Caco-2 (cell line): ENCODE measurements at regions not wholly inside any gene's neighbourhood (a gene's known extent, or its start where the extent isn't known, plus 50 kb on each side); places are given as distances from the start of the nearest gene placed in this dataset.

ENCODE experiments used
- BruUV-seq: library from RNA; stranded (reverse); fragments of 400-500 nt; replicated peaks from 2 replicates; lab custom pipeline; 2021; lab: Mats Ljungman, UMichigan
- CTCF ChIA-PET: fragments of 300-600 bp; sonication (Branson Sonifier 250); formaldehyde crosslinking; loops from one replicate; lab custom pipeline; 2022; ENCODE audit warnings: antibody characterized with exemption; lab: Charles Lee
- POLR2A ChIA-PET: fragments of 300-600 bp; sonication (Branson Sonifier 250); formaldehyde crosslinking; loops from one replicate; lab custom pipeline; 2022; ENCODE audit warnings: antibody characterized with exemption; lab: Charles Lee
- DNase-seq, 2 experiments: peaks; one replicate each; pipeline versions ENCODE4 v3.0.0 to v3.0.0-alpha.2; 2020 to 2022
- H3K27me3 ChIP-seq: replicated peaks from 2 replicates; pipeline ENCODE4 v1.6.0; 2011; ENCODE audit warnings: low read length; ENCODE audit not compliant: control insufficient read depth, insufficient read depth
- H3K36me3 ChIP-seq: 2 replicates; pipeline ENCODE4 v1.5.1; 2011; ENCODE audit warnings: low read length; ENCODE audit not compliant: control insufficient read depth, insufficient read depth
- H3K4me1 ChIP-seq: fragments of 250-450 bp; sonication (Bioruptor Pico); 2 replicates; pipeline ENCODE4 v1.5.1; 2020; ENCODE audit warnings: mild to moderate bottlenecking
- H3K4me3 ChIP-seq: 2 replicates; pipeline ENCODE4 v1.5.1; 2011; ENCODE audit warnings: low read depth, mild to moderate bottlenecking, control low read depth, low read length
- H3K9me3 ChIP-seq: fragments of 250-450 bp; sonication (Bioruptor Pico); 2 replicates; pipeline ENCODE4 v1.5.1; 2020; ENCODE audit warnings: mild to moderate bottlenecking, moderate library complexity
- H3K27ac Mint-ChIP-seq: one replicate; pipeline ENCODE4 v1.8.0; 2022; ENCODE audit warnings: mixed read lengths; ENCODE audit not compliant: unreplicated experiment
- H3K27me3 Mint-ChIP-seq: one replicate; pipeline ENCODE4 v1.8.0; 2022; ENCODE audit warnings: mixed read lengths; ENCODE audit not compliant: insufficient read depth, unreplicated experiment
- H3K36me3 Mint-ChIP-seq: one replicate; pipeline ENCODE4 v1.8.0; 2022; ENCODE audit warnings: mild to moderate bottlenecking, mixed read lengths; ENCODE audit not compliant: insufficient read depth, unreplicated experiment
- H3K4me1 Mint-ChIP-seq: one replicate; pipeline ENCODE4 v1.8.0; 2022; ENCODE audit warnings: low read depth, mixed read lengths; ENCODE audit not compliant: unreplicated experiment
- H3K4me3 Mint-ChIP-seq: one replicate; pipeline ENCODE4 v1.8.0; 2022; ENCODE audit warnings: mild to moderate bottlenecking, moderate library complexity, mixed read lengths; ENCODE audit not compliant: unreplicated experiment
- H3K9me3 Mint-ChIP-seq: one replicate; pipeline ENCODE4 v1.8.0; 2022; ENCODE audit warnings: mixed read lengths; ENCODE audit not compliant: unreplicated experiment
- intact Hi-C: fragments of 100-400 bp; cut with micrococcal nuclease; formaldehyde crosslinking; loops from one replicate; pipeline ENCODE4 v1.10.0; 2022; ENCODE audit not compliant: unreplicated experiment
- TF ChIP-seq, protein P1 (sequence below), 2 experiments: fragments of 200-600 bp in 1 of 2; IDR thresholded peaks; 1 replicate in 1 of 2; 2 replicates in 1 of 2; pipeline versions ENCODE4 v1.5.1 to v1.8.0; 2011 to 2022; ENCODE audit warnings: antibody characterized with exemption in 1 of 2, control low read depth in 1 of 2, inconsistent platforms in 1 of 2, low read depth in 1 of 2, low read length in 1 of 2, mild to moderate bottlenecking in 1 of 2, moderate library complexity in 1 of 2; ENCODE audit not compliant: insufficient read depth in 1 of 2, severe bottlenecking in 1 of 2, unreplicated experiment in 1 of 2

DNA sequence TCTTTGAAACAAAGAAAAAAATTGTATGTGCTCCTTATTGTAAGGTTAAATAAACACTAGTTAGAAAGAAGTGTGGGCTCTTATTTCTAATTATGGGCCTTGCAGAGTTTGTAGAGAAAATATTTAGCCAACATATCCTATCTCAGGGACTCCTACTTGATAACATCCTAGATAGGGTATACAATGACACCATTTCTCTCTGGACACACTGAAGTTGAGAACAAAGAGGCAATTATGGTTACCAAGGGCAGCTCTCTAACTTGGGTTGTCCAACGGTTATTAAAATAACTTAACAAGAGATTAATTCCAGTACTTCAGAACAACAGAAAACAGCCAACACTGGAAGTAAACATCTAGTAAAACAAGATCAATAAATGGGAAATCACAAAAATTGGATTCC is 69.0 kb upstream of the ZC3H11B start:
- Histone ChIP-seq H3K4me3 (no peak overlapping the region), H3K4me1 (no peaks in the 10 kb centered on the region), H3K27me3 (no peaks in the 10 kb centered on the region), H3K9me3 (no peaks in the 10 kb centered on the region), H3K36me3 (no peaks in the 10 kb centered on the region)
- no peaks in the 10 kb centered on the region for H3K9me3 Mint-ChIP-seq
- no peak for DNase-seq
- intact Hi-C loops, result no loop called here
- BruUV-seq, result no TSS peak
- no peaks in the 10 kb centered on the region for H3K36me3 Mint-ChIP-seq
- H3K4me3 Mint-ChIP-seq, result no peak overlapping the region
- TF ChIP-seq, protein P1, sequence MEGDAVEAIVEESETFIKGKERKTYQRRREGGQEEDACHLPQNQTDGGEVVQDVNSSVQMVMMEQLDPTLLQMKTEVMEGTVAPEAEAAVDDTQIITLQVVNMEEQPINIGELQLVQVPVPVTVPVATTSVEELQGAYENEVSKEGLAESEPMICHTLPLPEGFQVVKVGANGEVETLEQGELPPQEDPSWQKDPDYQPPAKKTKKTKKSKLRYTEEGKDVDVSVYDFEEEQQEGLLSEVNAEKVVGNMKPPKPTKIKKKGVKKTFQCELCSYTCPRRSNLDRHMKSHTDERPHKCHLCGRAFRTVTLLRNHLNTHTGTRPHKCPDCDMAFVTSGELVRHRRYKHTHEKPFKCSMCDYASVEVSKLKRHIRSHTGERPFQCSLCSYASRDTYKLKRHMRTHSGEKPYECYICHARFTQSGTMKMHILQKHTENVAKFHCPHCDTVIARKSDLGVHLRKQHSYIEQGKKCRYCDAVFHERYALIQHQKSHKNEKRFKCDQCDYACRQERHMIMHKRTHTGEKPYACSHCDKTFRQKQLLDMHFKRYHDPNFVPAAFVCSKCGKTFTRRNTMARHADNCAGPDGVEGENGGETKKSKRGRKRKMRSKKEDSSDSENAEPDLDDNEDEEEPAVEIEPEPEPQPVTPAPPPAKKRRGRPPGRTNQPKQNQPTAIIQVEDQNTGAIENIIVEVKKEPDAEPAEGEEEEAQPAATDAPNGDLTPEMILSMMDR (IDR thresholded peaks at IDR 0.05; ENCODE audit: insufficient read depth in 1 of 2, low read depth in 1 of 2, low read length in 1 of 2, severe bottlenecking in 1 of 2, unreplicated experiment in 1 of 2), result no peak
- H3K27me3 Mint-ChIP-seq, result peaks cover 6% of the 10 kb centered on the region
- no peak overlapping the region for H3K27ac Mint-ChIP-seq
- POLR2A ChIA-PET, result no interaction called here
- CTCF ChIA-PET, result no interaction called here
- H3K4me1 Mint-ChIP-seq, result no peaks in the 10 kb centered on the region

DNA sequence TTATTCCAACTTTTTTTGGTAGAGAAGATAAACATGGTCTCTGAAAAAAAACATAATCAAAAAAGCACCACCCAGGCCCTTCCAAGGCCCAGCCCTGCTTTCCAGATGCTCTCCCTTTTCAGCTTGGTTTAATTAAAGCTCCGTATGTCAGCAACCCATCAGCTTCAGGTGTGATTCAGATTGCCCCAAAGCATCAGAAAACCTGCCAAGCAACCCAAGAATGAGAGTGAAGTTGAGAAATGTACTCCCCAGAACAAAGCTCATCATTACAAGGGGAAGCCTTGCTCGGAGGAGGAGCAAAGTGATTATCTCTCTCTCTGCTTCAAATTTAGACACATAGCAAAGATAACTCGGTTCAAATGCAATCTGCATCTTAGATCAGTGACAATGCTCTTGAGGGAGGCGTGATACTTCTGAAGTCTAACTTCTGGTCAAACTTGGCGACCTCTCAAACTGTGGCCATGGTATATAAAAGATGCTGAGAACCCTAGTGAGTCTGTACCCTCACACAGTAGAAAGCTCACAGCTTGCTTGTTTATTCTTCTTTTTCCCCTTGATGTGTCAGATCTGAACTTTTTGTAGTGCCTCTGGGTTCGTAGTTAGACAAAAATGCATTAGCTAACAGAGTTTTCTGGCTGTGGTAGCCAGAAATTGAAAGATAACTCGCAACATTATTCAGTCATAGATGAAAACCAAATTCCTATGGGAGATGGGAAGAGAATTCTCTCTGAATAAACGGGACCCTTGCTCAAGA is 63.3 kb upstream of the ZC3H11B start:
- H3K4me3 Mint-ChIP-seq, result no peak overlapping the region
- H3K27me3 Mint-ChIP-seq, result peaks cover 15% of the 10 kb centered on the region
- Histone ChIP-seq H3K4me3 (no peak overlapping the region), H3K36me3 (no peaks in the 10 kb centered on the region), H3K4me1 (no peaks in the 10 kb centered on the region), H3K9me3 (no peaks in the 10 kb centered on the region), H3K27me3 (no peaks in the 10 kb centered on the region)
- H3K9me3 Mint-ChIP-seq, result no peaks in the 10 kb centered on the region
- intact Hi-C loops, result no loop called here
- H3K4me1 Mint-ChIP-seq, result no peaks in the 10 kb centered on the region
- BruUV-seq, result no TSS peak
- TF ChIP-seq, protein P1 (IDR thresholded peaks at IDR 0.05; ENCODE audit: insufficient read depth in 1 of 2, low read depth in 1 of 2, low read length in 1 of 2, severe bottlenecking in 1 of 2, unreplicated experiment in 1 of 2), result no peak
- DNase-seq, result no peak
- ChIA-PET CTCF (no interaction called here), POLR2A (no interaction called here)
- no peaks in the 10 kb centered on the region for H3K36me3 Mint-ChIP-seq
- no peak overlapping the region for H3K27ac Mint-ChIP-seq

DNA sequence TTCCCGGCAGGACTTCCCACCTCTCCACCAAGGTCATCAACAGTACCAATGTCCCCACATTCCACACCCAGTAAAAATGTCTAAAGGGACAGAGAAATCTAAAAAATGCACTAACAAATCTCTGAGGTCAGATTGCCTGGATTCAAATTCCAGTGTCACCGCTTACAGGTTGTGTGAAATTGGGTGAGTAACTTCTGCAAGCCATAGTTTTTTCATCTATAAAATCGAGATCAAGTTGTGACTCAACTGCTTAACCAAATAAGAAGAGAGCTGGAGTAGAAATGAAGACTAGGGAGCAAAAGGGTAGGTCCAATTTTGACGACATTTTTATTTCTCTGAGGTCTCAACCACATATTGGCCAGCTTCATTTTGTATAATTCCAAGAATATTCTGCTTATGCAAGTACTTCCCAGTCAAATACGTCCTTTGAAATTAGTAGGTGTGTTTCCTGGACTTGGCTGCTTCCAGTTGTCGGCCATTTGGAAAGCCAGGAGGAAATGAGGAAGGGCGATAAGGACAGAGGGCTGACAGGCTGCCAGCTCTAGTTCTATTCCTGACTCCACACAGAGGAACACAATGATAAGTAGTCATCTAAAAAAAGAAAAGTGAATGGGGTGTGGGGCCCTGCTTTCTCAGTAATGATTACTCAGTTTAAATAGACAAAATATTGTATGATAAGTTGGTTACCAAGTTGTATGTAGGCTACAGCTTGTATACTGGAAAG is 57.7 kb upstream of the ZC3H11B start:
- Mint-ChIP-seq H3K27ac (no peak overlapping the region), H3K4me1 (no peaks in the 10 kb centered on the region), H3K4me3 (no peak overlapping the region), H3K36me3 (no peaks in the 10 kb centered on the region), H3K27me3 (peaks cover 22% of the 10 kb centered on the region), H3K9me3 (no peaks in the 10 kb centered on the region)
- H3K9me3 ChIP-seq, result no peaks in the 10 kb centered on the region
- no peak overlapping the region for H3K4me3 ChIP-seq
- intact Hi-C loops, result no loop called here
- DNase-seq, result no peak
- TF ChIP-seq, protein P1 (IDR thresholded peaks at IDR 0.05; ENCODE audit: insufficient read depth in 1 of 2, low read depth in 1 of 2, low read length in 1 of 2, severe bottlenecking in 1 of 2, unreplicated experiment in 1 of 2), result no peak
- H3K27me3 ChIP-seq, result no peaks in the 10 kb centered on the region
- H3K4me1 ChIP-seq, result no peaks in the 10 kb centered on the region
- BruUV-seq, result no TSS peak
- CTCF ChIA-PET, result no interaction called here
- POLR2A ChIA-PET, result no interaction called here
- H3K36me3 ChIP-seq, result no peaks in the 10 kb centered on the region
